Loucy (cell line): ENCODE measurements at regions not wholly inside any gene's neighbourhood (a gene's known extent, or its start where the extent isn't known, plus 50 kb on each side); places are given as distances from the start of the nearest gene placed in this dataset.

Experiments used
- EZH2phosphoT487 ChIP-seq: fragments of 200-600 bp; IDR thresholded peaks from 2 replicates; pipeline ENCODE4 v1.6.1; 2018; ENCODE audit warnings: antibody characterized with exemption, mild to moderate bottlenecking, moderate library complexity, borderline replicate concordance
- TF ChIP-seq, protein P1 (sequence below): fragments of 200-600 bp; sonication (generic); conservative IDR thresholded peaks from 2 replicates; pipeline ENCODE4 v1.5.1; 2014; ENCODE audit warnings: mild to moderate bottlenecking, antibody characterized with exemption, low read length

GRCh38 chr6:144602523-144603180 is 317.5 kb downstream of the UTRN start:
- TF ChIP-seq, protein P1, sequence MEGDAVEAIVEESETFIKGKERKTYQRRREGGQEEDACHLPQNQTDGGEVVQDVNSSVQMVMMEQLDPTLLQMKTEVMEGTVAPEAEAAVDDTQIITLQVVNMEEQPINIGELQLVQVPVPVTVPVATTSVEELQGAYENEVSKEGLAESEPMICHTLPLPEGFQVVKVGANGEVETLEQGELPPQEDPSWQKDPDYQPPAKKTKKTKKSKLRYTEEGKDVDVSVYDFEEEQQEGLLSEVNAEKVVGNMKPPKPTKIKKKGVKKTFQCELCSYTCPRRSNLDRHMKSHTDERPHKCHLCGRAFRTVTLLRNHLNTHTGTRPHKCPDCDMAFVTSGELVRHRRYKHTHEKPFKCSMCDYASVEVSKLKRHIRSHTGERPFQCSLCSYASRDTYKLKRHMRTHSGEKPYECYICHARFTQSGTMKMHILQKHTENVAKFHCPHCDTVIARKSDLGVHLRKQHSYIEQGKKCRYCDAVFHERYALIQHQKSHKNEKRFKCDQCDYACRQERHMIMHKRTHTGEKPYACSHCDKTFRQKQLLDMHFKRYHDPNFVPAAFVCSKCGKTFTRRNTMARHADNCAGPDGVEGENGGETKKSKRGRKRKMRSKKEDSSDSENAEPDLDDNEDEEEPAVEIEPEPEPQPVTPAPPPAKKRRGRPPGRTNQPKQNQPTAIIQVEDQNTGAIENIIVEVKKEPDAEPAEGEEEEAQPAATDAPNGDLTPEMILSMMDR: no peak
- no peak for TF ChIP-seq EZH2phosphoT487
